A673 (cell line): ENCODE measurements at regions not wholly inside any gene's neighbourhood (a gene's known extent, or its start where the extent isn't known, plus 50 kb on each side); places are given as distances from the start of the nearest gene placed in this dataset.

Source experiments
- BruUV-seq: library from RNA; stranded (reverse); fragments of 400-500 nt; replicated peaks from 2 replicates; lab custom pipeline; 2021; lab: Mats Ljungman, UMichigan
- CTCF ChIA-PET: fragments of 300-600 bp; sonication (Branson Sonifier 250); formaldehyde crosslinking; loops from one replicate; lab custom pipeline; 2022; ENCODE audit warnings: antibody characterized with exemption; lab: Charles Lee
- POLR2A ChIA-PET: fragments of 300-600 bp; sonication (Branson Sonifier 250); formaldehyde crosslinking; loops from one replicate; lab custom pipeline; 2022; ENCODE audit warnings: antibody characterized with exemption; ENCODE audit not compliant: low non-redundant PET; lab: Charles Lee
- DNase-seq: peaks from one replicate; pipeline ENCODE4 v3.0.0-alpha.2; 2015; ENCODE audit warnings: low spot score
- H3K27ac ChIP-seq: fragments of 200-600 bp; sonication (generic); 2 replicates; pipeline ENCODE4 v1.5.1; 2016; ENCODE audit warnings: mixed run types, low read depth, mild to moderate bottlenecking, mixed read lengths, antibody characterized with exemption, low read length; ENCODE audit not compliant: poor library complexity, severe bottlenecking
- H3K27me3 ChIP-seq: fragments of 200-600 bp; sonication (generic); replicated peaks from 2 replicates; pipeline ENCODE4 v1.6.1; 2017; ENCODE audit warnings: mixed run types, low read depth, mild to moderate bottlenecking, mixed read lengths, antibody characterized with exemption, low read length; ENCODE audit not compliant: insufficient read depth, poor library complexity
- H3K36me3 ChIP-seq: fragments of 200-600 bp; sonication (generic); 2 replicates; pipeline ENCODE4 v1.6.1; 2016; ENCODE audit warnings: mixed run types, mild to moderate bottlenecking, mixed read lengths, antibody characterized with exemption, low read length; ENCODE audit not compliant: insufficient read depth, poor library complexity, severe bottlenecking
- H3K4me1 ChIP-seq: fragments of 200-600 bp; sonication (generic); 2 replicates; pipeline ENCODE4 v1.6.1; 2017; ENCODE audit warnings: mixed run types, mild to moderate bottlenecking, mixed read lengths, antibody characterized with exemption, low read length; ENCODE audit not compliant: insufficient read depth, poor library complexity, severe bottlenecking
- H3K4me3 ChIP-seq: fragments of 200-600 bp; sonication (generic); 2 replicates; pipeline ENCODE4 v1.5.1; 2016; ENCODE audit warnings: low read depth, mixed run types, mild to moderate bottlenecking, mixed read lengths, low read length; ENCODE audit not compliant: poor library complexity, severe bottlenecking
- H3K9me3 ChIP-seq: fragments of 200-600 bp; sonication (generic); 2 replicates; pipeline ENCODE4 v1.6.1; 2016; ENCODE audit warnings: mixed run types, low read depth, mild to moderate bottlenecking, mixed read lengths, antibody characterized with exemption, low read length; ENCODE audit not compliant: poor library complexity, severe bottlenecking
- CTCF ChIP-seq: fragments of 300-800, 200-600 bp; sonication (generic); conservative IDR thresholded peaks from 2 replicates; pipeline ENCODE4 v1.5.1; 2017; ENCODE audit warnings: low read depth, mild to moderate bottlenecking, antibody characterized with exemption, low read length, moderate library complexity, mixed read lengths
- EZH2 ChIP-seq: fragments of 200-600 bp; sonication (generic); IDR thresholded peaks from 2 replicates; pipeline ENCODE4 v1.6.1; 2017; ENCODE audit warnings: borderline replicate concordance, low read depth, mild to moderate bottlenecking, mixed read lengths, antibody characterized with exemption, low read length; ENCODE audit not compliant: poor library complexity, severe bottlenecking
- intact Hi-C: fragments of 100-400 bp; cut with micrococcal nuclease; formaldehyde crosslinking; loops from one replicate; pipeline ENCODE4 v1.10.0; 2022; ENCODE audit not compliant: unreplicated experiment

GRCh38 chr6:101230866-101231265 lies 162.6 kb upstream of the GRIK2 start:
- intact Hi-C loops: no loop called here
- Histone ChIP-seq H3K4me3 (no peak overlapping the region), H3K27ac (no peak overlapping the region), H3K27me3 (no peaks in the 10 kb centered on the region), H3K9me3 (no peaks in the 10 kb centered on the region), H3K4me1 (no peaks in the 10 kb centered on the region), H3K36me3 (no peaks in the 10 kb centered on the region)
- no peak for DNase-seq
- BruUV-seq: no TSS peak
- ChIA-PET CTCF (no interaction called here), POLR2A (no interaction called here)
- no peak for TF ChIP-seq EZH2
- no peak for TF ChIP-seq CTCF

GRCh38 chr6:101231606-101232235 lies 161.8 kb upstream of the GRIK2 start:
- Histone ChIP-seq H3K9me3 (no peaks in the 10 kb centered on the region), H3K36me3 (no peaks in the 10 kb centered on the region), H3K27ac (no peak overlapping the region), H3K4me1 (no peaks in the 10 kb centered on the region), H3K27me3 (no peaks in the 10 kb centered on the region), H3K4me3 (no peak overlapping the region)
- intact Hi-C loops: no loop called here
- ChIA-PET POLR2A (no interaction called here), CTCF (no interaction called here)
- DNase-seq: no peak
- no TSS peak for BruUV-seq
- no peak for TF ChIP-seq EZH2
- no peak for TF ChIP-seq CTCF

- Histone ChIP-seq H3K4me1 (no peaks in the 10 kb centered on the region), H3K4me3 (no peak overlapping the region), H3K9me3 (no peaks in the 10 kb centered on the region), H3K27me3 (no peaks in the 10 kb centered on the region), H3K27ac (no peak overlapping the region), H3K36me3 (no peaks in the 10 kb centered on the region)
- no peak for DNase-seq
- POLR2A ChIA-PET: no interaction called here
- intact Hi-C loops: no loop called here
- TF ChIP-seq EZH2: no peak
- no peak for TF ChIP-seq CTCF
- CTCF ChIA-PET: no interaction called here
- no TSS peak for BruUV-seq
Observed at GRCh38 chr6:101232961-101233360, 160.5 kb upstream of the GRIK2 start.
